Liver (tissue), 7 donors: ENCODE measurements at regions not wholly inside any gene's neighbourhood (a gene's known extent, or its start where the extent isn't known, plus 50 kb on each side); places are given as distances from the start of the nearest gene placed in this dataset.

Experiments used
- DNase-seq: peaks from one replicate; pipeline ENCODE4 v3.0.0-alpha.2; 2017; ENCODE audit warnings: low spot score
- H3K27ac ChIP-seq, 2 donors: one replicate each; pipeline ENCODE4 v1.7.0; 2013; ENCODE audit warnings: inconsistent platforms in 2 of 2, low read length in 2 of 2, control low read depth in 1 of 2, low read depth in 1 of 2, mild to moderate bottlenecking in 1 of 2
- H3K27me3 ChIP-seq, 4 donors: one replicate each; pipeline versions ENCODE4 v1.6.1 to v1.7.0; 2013; ENCODE audit warnings: low read length in 3 of 4, inconsistent platforms in 1 of 4, mild to moderate bottlenecking in 1 of 4, moderate library complexity in 1 of 4; ENCODE audit not compliant: control insufficient read depth in 4 of 4, insufficient read depth in 4 of 4
- H3K36me3 ChIP-seq, 4 donors: one replicate each; pipeline versions ENCODE4 v1.6.1 to v1.7.0; 2013; ENCODE audit warnings: low read length in 3 of 4, mild to moderate bottlenecking in 3 of 4, low read depth in 1 of 4, moderate library complexity in 1 of 4; ENCODE audit not compliant: control insufficient read depth in 4 of 4, insufficient read depth in 3 of 4
- H3K4me1 ChIP-seq, 4 donors: one replicate each; pipeline versions ENCODE4 v1.6.1 to v1.7.0; 2013; ENCODE audit warnings: low read length in 3 of 4, mild to moderate bottlenecking in 3 of 4, moderate library complexity in 1 of 4; ENCODE audit not compliant: control insufficient read depth in 4 of 4, insufficient read depth in 4 of 4
- H3K4me3 ChIP-seq, 3 donors: one replicate each; pipeline versions ENCODE4 v1.6.1 to v1.7.0; 2013; ENCODE audit warnings: low read length in 3 of 3, control low read depth in 1 of 3, low read depth in 1 of 3, mild to moderate bottlenecking in 1 of 3
- H3K9ac ChIP-seq, 2 donors: one replicate each; pipeline ENCODE4 v1.7.0; 2013; ENCODE audit warnings: low read length in 2 of 2, mild to moderate bottlenecking in 2 of 2, moderate library complexity in 2 of 2, control low read depth in 1 of 2, low read depth in 1 of 2
- H3K9me3 ChIP-seq, 4 donors: one replicate each; pipeline versions ENCODE4 v1.6.1 to v1.7.0; 2013; ENCODE audit warnings: low read length in 3 of 4; ENCODE audit not compliant: control insufficient read depth in 4 of 4
- ATF3 ChIP-seq: IDR thresholded peaks from 2 replicates; pipeline ENCODE4 v1.6.1; 2016; ENCODE audit warnings: antibody characterized with exemption
- EGR1 ChIP-seq, 2 donors: IDR thresholded peaks; 2 replicates each; pipeline ENCODE4 v1.6.1; 2016 to 2018; ENCODE audit warnings: antibody characterized with exemption in 2 of 2, low read depth in 2 of 2
- FOXA1 ChIP-seq: IDR thresholded peaks from 2 replicates; pipeline ENCODE4 v1.6.1; 2016; ENCODE audit warnings: antibody characterized with exemption
- FOXA2 ChIP-seq: IDR thresholded peaks from 2 replicates; pipeline ENCODE4 v1.6.1; 2016; ENCODE audit warnings: antibody characterized with exemption
- GABPA ChIP-seq, 2 donors: IDR thresholded peaks in 1 of 2; conservative IDR thresholded peaks in 1 of 2; 2 replicates each; pipeline ENCODE4 v1.6.1; 2016; ENCODE audit warnings: antibody characterized with exemption in 2 of 2, mild to moderate bottlenecking in 1 of 2, moderate library complexity in 1 of 2
- HNF4A ChIP-seq, 2 donors: conservative IDR thresholded peaks; 2 replicates each; pipeline ENCODE4 v1.6.1; 2016; ENCODE audit warnings: antibody characterized with exemption in 2 of 2, mild to moderate bottlenecking in 2 of 2
- HNF4G ChIP-seq: IDR thresholded peaks from 2 replicates; pipeline ENCODE4 v1.6.1; 2016; ENCODE audit warnings: antibody characterized with exemption
- JUND ChIP-seq, 2 donors: IDR thresholded peaks; 2 replicates each; pipeline ENCODE4 v1.6.1; 2016; ENCODE audit warnings: antibody characterized with exemption in 2 of 2
- MAX ChIP-seq: IDR thresholded peaks from 2 replicates; pipeline ENCODE4 v1.6.1; 2016; ENCODE audit warnings: antibody characterized with exemption
- NR2F2 ChIP-seq: IDR thresholded peaks from 2 replicates; pipeline ENCODE4 v1.6.1; 2016; ENCODE audit warnings: antibody characterized with exemption
- REST ChIP-seq: IDR thresholded peaks from 2 replicates; pipeline ENCODE4 v1.6.1; 2016; ENCODE audit warnings: antibody characterized with exemption, mild to moderate bottlenecking
- SP1 ChIP-seq: IDR thresholded peaks from 2 replicates; pipeline ENCODE4 v1.6.1; 2018; ENCODE audit warnings: antibody characterized with exemption, mild to moderate bottlenecking
- TAF1 ChIP-seq: conservative IDR thresholded peaks from 2 replicates; pipeline ENCODE4 v1.6.1; 2016; ENCODE audit warnings: antibody characterized with exemption, mild to moderate bottlenecking
- YY1 ChIP-seq: IDR thresholded peaks from 2 replicates; pipeline ENCODE4 v1.6.1; 2016; ENCODE audit warnings: antibody characterized with exemption, mild to moderate bottlenecking
- ZBTB33 ChIP-seq: IDR thresholded peaks from 2 replicates; pipeline ENCODE4 v1.6.1; 2016; ENCODE audit warnings: antibody characterized with exemption
- WGBS: extraction: QIAGEN DNeasy Blood & Tissue Kit; methylation state at CpG from one replicate; pipeline ENCODE4 v1.1.7; 2013; 5-methylcytosine and 5-hydroxymethylcytosine counted together
- donor health status: healthy.
- donor health status: healthy.
- donor health status: healthy.
- donor health status: healthy.

- TF ChIP-seq FOXA2 (no peak), YY1 (no peak)
- Histone ChIP-seq H3K4me1 (no peaks in the 10 kb centered on the region), H3K9me3 (no peaks in the 10 kb centered on the region), H3K27ac (no peak overlapping the region), H3K27me3 (no peaks in the 10 kb centered on the region), H3K4me3 (no peak overlapping the region), H3K36me3 (no peaks in the 10 kb centered on the region), H3K9ac (no peak overlapping the region)
- no peak for DNase-seq
- 57% methylated on average over 1 of the region's 1 CpG for WGBS
Observed at GRCh38 chr1:163896001-163896400, 574.2 kb downstream of the NUF2 start.

DNA sequence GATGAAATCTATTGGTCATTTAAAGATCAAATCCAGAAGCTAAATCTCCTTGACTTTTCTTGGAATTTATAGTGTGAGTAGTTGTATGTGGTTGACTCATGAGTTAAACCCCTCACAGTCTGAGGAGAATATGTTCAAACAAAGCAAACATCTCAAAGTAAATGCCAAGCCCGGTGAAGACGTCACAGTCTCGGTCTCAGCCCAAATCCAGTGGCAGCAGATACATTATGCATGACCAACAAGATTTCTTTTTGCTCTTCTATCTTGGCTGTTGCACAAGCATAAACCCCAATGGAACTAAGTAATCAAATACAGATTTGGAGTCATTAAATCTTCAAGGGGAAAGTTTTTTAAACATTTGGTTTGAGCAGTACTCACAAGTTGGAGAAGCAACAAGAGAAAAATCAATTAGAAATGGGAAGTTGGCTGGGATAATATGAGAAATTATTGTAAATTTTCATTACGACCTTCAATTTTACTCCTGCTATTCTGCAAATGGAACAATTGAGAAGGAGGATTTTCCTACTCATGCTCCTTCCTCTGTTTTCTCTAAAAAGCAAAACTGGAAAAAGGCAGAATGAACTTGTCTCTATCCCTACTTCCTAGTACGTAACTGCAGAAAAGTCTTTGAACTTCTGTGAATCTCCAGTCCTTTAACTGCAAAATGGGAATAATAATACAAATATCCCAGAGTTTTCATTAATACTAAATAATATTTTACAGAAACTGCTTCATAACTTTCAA is 575.8 kb downstream of the NUF2 start:
- TF ChIP-seq ZBTB33 (no peak), FOXA1 (no peak), REST (no peak), GABPA (IDR thresholded peaks at IDR 0.05 in 1 of 2, conservative IDR thresholded peaks at IDR 0.05 in 1 of 2) (no peak), HNF4G (no peak), EGR1 (IDR thresholded peaks at IDR 0.05; ENCODE audit: low read depth in 2 of 2) (no peak), MAX (no peak), SP1 (no peak), TAF1 (no peak), NR2F2 (no peak), HNF4A (conservative IDR thresholded peaks at IDR 0.05) (no peak), JUND (IDR thresholded peaks at IDR 0.05) (no peak), YY1 (no peak), ATF3 (no peak)
- H3K4me3 ChIP-seq, result no peak overlapping the region
- no peaks in the 10 kb centered on the region for H3K27me3 ChIP-seq
- no peaks in the 10 kb centered on the region for H3K36me3 ChIP-seq
- no peak overlapping the region for H3K9ac ChIP-seq
- no peaks in the 10 kb centered on the region for H3K4me1 ChIP-seq
- WGBS, result 82% methylated on average over 5 of the region's 5 CpGs
- H3K9me3 ChIP-seq, result no peaks in the 10 kb centered on the region
- no peak for DNase-seq
- H3K27ac ChIP-seq, result no peak overlapping the region
